ENCODE measurements at regions not wholly inside any gene's neighbourhood (a gene's known extent, or its start where the extent isn't known, plus 50 kb on each side); places are given as distances from the start of the nearest gene placed in this dataset.

GRCh38 chr2:8251856-8252255 lies 430.0 kb upstream of the ID2 start (continued):
- TF ChIP-seq ZNF23 (tag by site-specific recombination; IDR thresholded peaks at IDR 0.05; ENCODE audit: borderline replicate concordance) (no peak), KLF8 (tag by site-specific recombination; IDR thresholded peaks at IDR 0.05) (no peak), TSHZ1 (tag by site-specific recombination; IDR thresholded peaks at IDR 0.05; ENCODE audit: borderline replicate concordance) (no peak), ZNF629 (tag by site-specific recombination; IDR thresholded peaks at IDR 0.05) (no peak), GLIS2 (tag by site-specific recombination; IDR thresholded peaks at IDR 0.05) (no peak), ZNF169 (tag by site-specific recombination; IDR thresholded peaks at IDR 0.05) (no peak), HOXD13 (CRISPR knock-in tag; IDR thresholded peaks at IDR 0.05; ENCODE audit: borderline replicate concordance) (no peak), ZNF302 (tag by site-specific recombination; IDR thresholded peaks at IDR 0.05; ENCODE audit: low read depth) (no peak), SCRT2 (tag by site-specific recombination; IDR thresholded peaks at IDR 0.05) (no peak), ZNF174 (tag by site-specific recombination; IDR thresholded peaks at IDR 0.05) (no peak), ZNF658 (tag by site-specific recombination; IDR thresholded peaks at IDR 0.05) (no peak), ZNF692 (tag by site-specific recombination; IDR thresholded peaks at IDR 0.05) (no peak), ZNF175 (tag by site-specific recombination; IDR thresholded peaks at IDR 0.05) (no peak)

- TF ChIP-seq INSM2 (tag by site-specific recombination; IDR thresholded peaks at IDR 0.05) (no peak), ZNF280D (tag by site-specific recombination; IDR thresholded peaks at IDR 0.05) (no peak), ATF2 (tag by site-specific recombination; IDR thresholded peaks at IDR 0.05; ENCODE audit: low read depth) (no peak), ZNF391 (tag by site-specific recombination; IDR thresholded peaks at IDR 0.05; ENCODE audit: borderline replicate concordance, low read depth) (no peak), HOXA7 (CRISPR knock-in tag; IDR thresholded peaks at IDR 0.05; ENCODE audit: borderline replicate concordance) (no peak), ZNF140 (tag by site-specific recombination; IDR thresholded peaks at IDR 0.05) (no peak), SETDB1 (IDR thresholded peaks at IDR 0.05; ENCODE audit: insufficient read length, low read length) (no peak), SP2 (tag by site-specific recombination; IDR thresholded peaks at IDR 0.05) (no peak), ZNF37A (tag by site-specific recombination; IDR thresholded peaks at IDR 0.05) (no peak)
- Histone ChIP-seq H3K9me3 (ENCODE audit: control insufficient read depth, insufficient read depth, low read depth, low read length) (no peaks in the 10 kb centered on the region), H3K27ac (ENCODE audit: extremely low read depth, low read depth, low read length) (no peak overlapping the region), H3K4me1 (ENCODE audit: control insufficient read depth, insufficient read depth, low read length) (no peaks in the 10 kb centered on the region), H3K36me3 (ENCODE audit: control insufficient read depth in 2 of 2, insufficient read depth in 1 of 2, low read length in 2 of 2) (no peaks in the 10 kb centered on the region), H3K4me3 (ENCODE audit: low read depth, low read length) (no peak overlapping the region)
- ChIA-PET CTCF (interaction anchor here (0.5 kb wide), 1 partner anchor 540 kb away, joined by 3 read pairs; no protein-coding TSS in a partner anchor), POLR2A (no interaction called here)
These were observed 428.7 kb upstream of the ID2 start for GRCh38 chr2:8252997-8253694.
